Activated CD8-positive, alpha-beta memory T cell treated with anti-CD3 and anti-CD28 coated beads for 4 hours (primary cell): ENCODE measurements at regions not wholly inside any gene's neighbourhood (a gene's known extent, or its start where the extent isn't known, plus 50 kb on each side); places are given as distances from the start of the nearest gene placed in this dataset.
"Not testable (repeated sequence)": the region's sequence is repeated elsewhere in the genome, so short reads cannot be mapped to it uniquely, and the experiment has no call there.

Experiments used
- DNase-seq, 2 donors: peaks; one replicate each; pipeline ENCODE4 v3.0.0-alpha.2; 2020; ENCODE audit warnings: low read depth in 2 of 2

- DNase-seq, result no peak
Observed at GRCh38 chr3:110670407-110670806, 401.2 kb upstream of the NECTIN3 start.

GRCh38 chr3:110677506-110677905, 394.1 kb upstream of the NECTIN3 start:
- no peak for DNase-seq

DNA sequence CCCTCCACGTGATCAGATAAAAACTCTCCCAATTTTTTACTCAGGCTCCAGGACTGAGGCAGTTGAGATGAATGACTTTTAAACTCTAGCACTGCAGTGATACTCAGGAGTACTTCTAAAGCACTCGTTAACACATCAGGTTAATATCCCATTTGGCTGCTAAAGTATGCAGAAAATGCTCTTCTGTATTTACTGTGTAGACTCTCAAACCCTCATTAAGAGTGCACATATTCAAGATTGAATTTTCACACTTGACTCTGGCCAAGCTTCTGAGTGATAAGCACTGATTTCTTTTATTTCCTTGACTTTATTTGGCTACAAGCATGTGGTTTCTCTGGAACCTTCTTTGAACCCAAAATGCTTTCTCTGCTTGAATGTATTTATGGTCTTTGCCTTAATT, 392.3 kb upstream of the NECTIN3 start:
- DNase-seq, result no peak

DNA sequence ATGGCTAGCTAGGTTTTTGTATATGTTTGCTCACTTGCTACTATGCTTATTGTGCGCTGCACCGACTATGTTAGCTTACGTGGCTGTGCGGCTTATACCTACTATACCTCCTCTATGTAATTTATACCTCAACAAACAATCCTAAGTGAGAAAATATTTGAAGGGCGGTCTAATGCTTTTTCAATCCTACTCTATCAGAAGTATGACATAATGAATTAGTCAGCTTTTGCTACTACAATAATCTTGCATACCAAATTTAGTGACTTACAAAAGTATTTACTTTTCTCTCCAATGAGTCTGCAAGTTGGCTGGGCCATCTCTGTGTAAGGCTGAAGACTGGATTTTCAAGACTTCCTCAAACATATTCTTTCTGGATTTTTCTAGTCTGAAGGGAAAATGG, 391.2 kb upstream of the NECTIN3 start:
- no peak for DNase-seq

GRCh38 chr3:110684466-110684865, 387.1 kb upstream of the NECTIN3 start:
- DNase-seq, result no peak

- DNase-seq, result no peak
Observed at GRCh38 chr3:110685630-110686029, 386.0 kb upstream of the NECTIN3 start.

GRCh38 chr3:110686701-110687100, 384.9 kb upstream of the NECTIN3 start:
- DNase-seq, result no peak

- DNase-seq, result no peak
Observed at GRCh38 chr3:110687138-110687537, 384.5 kb upstream of the NECTIN3 start.

DNA sequence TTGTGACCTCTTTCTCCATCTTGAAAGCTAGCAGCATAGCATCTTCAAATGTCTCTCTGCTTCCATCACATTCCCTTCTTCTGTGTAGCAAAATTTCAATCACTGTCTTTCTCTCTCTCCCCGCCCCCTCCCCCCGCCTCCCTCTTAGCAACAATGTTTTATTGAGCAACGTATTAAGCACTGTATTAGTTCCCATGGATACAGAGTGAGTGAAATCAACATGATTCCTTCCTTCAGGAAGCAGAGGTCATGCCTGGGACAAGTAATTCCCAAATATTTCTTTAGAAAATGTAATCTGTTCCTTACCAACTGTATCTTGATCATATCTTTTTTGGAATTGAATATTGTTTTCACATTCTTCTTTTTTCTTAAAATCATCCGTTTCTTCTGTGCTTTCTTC, 373.7 kb upstream of the NECTIN3 start:
- DNase-seq, result no peak

DNA sequence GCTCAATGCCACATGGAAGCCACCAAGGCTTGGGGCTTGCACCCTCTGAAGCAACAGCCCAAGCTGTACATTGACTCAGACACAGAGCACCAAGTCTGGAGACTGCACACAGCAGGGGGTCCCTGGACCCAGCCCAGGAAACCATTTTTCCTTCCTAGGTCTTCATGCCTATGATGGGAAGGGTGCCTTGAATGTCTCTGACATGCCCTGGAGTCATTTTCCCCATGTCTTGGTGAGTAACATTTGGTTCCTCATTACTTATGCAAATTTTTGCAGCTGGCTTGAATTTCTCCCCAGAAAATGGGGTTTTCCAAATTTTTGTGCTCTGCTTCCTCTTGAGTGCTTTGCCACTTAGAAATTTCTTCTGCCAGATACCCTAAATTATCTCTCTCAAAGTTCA, 367.3 kb upstream of the NECTIN3 start:
- not testable (repeated sequence) for DNase-seq

GRCh38 chr3:110708156-110708555, 363.5 kb upstream of the NECTIN3 start:
- DNase-seq, result no peak

- DNase-seq, result no peak
Observed at GRCh38 chr3:110710156-110710555, 361.5 kb upstream of the NECTIN3 start.

GRCh38 chr3:110710603-110711002, 361.0 kb upstream of the NECTIN3 start:
- no peak for DNase-seq

GRCh38 chr3:110711130-110711832, 360.3 kb upstream of the NECTIN3 start:
- no peak for DNase-seq

- DNase-seq, result no peak
Observed at GRCh38 chr3:110711851-110712516, 359.6 kb upstream of the NECTIN3 start.

DNA sequence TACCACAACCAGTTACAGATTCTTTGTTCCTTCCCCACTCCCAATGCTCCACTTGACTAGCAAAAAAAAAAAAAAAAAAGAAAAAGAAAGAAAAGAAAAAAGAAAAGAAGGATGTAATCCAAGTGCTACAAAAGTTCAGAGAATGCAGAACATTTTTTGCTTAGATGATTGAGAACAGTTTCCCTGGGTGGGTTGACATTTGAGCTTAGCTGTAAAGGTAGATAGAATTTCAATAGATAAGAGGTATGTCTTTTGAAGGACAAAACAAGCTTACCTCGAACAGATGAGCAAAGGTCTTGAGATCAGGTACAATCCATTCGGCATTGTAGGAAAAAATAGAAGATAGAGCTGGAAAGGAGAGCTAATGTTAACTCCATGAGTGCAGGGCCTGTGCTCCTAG, 344.6 kb upstream of the NECTIN3 start:
- no peak for DNase-seq

DNA sequence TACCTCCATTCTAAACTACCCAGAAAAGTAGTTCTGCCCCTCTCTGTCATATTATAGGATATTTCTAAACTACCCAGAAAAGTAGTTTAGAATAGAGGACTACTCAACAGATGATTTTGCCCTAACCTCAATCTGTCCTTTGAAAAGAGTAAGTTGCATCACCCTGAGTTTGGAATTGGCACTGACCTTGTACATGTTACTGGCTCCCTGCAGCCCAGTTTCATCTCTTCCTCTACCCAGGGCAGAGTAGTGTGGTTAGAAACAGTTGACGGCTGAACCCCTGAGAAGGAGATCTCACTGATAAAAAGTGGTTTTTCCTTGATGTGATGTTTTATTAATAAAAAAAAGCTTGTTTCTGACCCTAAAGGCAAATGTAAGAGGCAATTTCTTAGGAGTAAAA, 340.5 kb upstream of the NECTIN3 start:
- no peak for DNase-seq

GRCh38 chr3:110732420-110732819, 339.2 kb upstream of the NECTIN3 start:
- no peak for DNase-seq

GRCh38 chr3:110733045-110733444, 338.6 kb upstream of the NECTIN3 start:
- DNase-seq, result no peak

DNA sequence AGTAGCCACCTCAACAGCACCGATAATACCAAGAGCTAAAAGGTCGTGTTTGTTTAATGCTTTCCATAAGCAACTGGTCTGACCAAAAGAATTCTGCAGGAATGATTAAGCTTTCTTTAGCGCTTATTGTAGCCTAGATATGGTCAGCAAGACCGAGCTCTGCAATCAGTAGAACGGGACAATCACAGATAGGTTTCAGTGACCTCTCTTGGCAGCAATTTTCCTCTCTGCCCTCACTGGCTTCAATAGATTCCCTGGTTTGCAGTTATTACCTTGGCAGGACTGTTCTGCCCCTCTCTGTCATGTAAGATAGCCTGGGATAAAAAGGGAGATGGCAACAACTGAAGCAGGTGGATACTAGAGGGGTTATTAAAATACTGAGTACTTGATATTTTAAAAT, 337.1 kb upstream of the NECTIN3 start:
- no peak for DNase-seq

DNA sequence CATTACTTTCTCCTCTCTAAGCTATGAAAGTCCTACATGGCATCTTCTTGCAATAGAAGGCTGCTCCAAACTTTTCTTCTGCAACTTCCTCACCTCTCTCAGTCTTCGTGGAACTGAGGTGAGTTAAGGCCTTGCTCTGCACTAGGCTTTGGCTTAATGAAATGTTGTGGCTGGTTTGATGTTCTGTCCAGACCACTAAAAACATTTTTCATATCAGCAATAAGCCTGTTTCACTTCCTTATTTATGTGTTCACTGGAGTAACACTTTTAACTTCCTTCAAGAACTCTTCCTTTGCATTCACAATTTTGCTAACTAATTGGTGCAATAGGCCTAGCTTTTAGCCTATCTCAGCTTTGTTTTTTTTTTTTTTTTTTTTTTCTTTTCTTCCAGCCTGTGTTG, 335.3 kb upstream of the NECTIN3 start:
- no peak for DNase-seq

DNA sequence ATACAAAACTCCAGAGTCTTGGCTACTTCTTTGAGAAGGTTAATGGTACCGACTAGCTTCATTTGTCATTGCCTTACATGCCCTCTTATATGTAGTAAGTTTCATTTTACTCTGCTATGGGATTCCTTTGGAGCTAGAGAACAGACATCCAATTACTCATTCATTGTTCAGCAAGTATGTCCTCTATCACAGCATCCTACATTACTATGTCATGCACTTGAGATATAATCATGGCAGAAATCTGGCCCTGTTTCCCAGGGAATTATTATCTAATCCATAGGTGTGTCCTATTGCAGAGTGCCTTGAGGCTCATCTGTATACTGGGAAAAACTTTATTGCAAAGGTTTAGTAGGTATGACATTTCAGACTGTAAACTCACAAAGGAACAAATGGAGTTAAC, 333.1 kb upstream of the NECTIN3 start:
- DNase-seq, result no peak

GRCh38 chr3:110741891-110742290, 329.7 kb upstream of the NECTIN3 start:
- DNase-seq, result no peak

DNA sequence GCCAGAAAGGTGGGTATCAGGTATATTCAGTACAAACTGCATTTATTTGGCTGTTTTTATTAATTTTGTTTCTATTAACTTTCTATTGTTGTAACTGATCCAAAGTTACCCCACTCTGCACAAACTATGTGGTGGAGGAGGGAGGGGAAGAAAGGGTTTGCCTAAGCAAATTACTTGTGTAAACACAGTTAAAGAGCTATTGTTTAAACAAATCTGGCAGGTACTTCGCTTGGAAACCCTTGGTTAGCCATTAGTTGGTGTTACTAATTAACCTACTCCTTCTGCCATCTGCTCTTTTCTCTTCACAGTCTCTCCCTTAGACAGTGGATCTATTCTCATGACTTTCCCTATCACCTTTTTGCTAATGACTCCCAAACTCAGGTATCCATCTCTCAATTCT, 328.4 kb upstream of the NECTIN3 start:
- no peak for DNase-seq
